ENCODE measurements at regions not wholly inside any gene's neighbourhood (a gene's known extent, or its start where the extent isn't known, plus 50 kb on each side); places are given as distances from the start of the nearest gene placed in this dataset.
"Not testable (repeated sequence)": the region's sequence is repeated elsewhere in the genome, so short reads cannot be mapped to it uniquely, and the experiment has no call there.

GRCh38 chr11:69950120-69950519 lies 128.0 kb upstream of the ANO1 start:
- peak; percentile 81 for DNase-seq (ENCODE audit: low spot score)

DNA sequence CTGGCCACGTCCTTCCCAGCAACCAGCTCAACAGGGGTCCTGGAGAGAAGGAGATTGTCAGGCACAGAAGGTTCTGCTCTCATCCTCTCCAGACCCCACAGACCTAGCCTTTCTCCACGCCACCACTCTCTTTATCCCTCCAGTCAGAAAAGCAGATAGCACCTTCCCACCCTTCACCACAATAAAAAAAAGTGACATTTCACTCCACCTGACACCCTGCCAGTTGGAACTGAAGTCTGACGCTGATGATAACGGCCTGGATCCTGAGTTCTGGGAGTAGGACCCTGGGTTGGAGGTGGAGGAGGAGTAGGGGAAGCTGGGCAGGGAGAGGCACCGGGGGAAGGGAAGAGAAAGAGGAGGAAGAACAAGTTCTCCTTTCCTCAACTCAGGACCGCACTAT lies 127.5 kb upstream of the ANO1 start:
- DNase-seq (ENCODE audit: low spot score), result peak; percentile 20

DNA sequence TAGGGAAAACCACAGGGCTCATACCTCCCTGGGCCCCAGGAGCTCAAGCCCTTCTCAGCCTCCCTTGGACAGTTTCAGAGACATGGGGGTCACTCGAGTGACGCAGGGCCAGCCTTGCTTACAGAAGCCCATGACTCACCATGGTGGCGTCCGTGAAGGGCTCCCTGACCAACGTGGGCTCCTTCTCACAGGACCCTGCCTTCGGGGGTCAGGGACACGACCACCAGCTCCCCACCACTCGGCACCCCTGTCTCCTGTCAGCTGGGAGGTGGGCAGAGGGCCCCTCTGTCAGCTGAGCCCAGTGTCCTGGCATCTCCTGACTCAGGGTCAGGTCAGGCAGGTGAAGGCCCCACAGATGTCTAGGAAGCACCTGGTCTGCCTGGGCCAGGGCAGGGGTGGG lies 126.3 kb upstream of the ANO1 start:
- DNase-seq (ENCODE audit: low spot score), result no peak

DNA sequence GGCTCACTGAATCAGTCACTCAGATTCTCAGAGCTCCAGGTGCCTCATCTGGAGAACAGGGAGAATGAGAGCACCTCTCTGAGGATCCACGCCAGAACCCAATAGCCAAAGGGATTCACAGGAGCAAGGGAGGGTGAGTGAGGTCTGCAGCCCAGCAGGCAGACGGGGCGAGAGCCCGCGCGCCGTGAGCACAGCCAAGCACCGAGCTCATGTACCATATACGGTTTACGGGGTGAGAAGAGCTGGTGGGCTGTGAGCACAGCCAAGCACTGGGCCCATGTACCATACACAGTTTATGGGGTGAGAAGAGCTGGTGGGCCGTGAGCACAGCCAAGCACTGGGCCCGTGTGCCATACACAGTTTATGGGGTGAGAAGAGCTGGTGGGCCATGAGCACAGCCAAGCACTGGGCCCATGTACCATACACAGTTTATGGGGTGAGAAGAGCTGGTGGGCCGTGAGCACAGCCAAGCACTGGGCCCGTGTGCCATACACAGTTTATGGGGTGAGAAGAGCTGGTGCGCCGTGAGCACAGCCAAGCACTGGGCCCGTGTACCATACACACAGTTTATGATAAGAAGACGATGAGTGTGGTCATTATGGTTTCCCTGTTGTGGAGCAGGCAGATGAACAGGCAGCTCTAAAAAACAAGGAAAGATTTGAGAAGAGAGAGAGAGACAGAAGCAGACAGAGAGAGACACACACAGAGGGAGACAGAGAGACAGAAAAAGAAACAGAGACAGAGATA lies 125.7 kb upstream of the ANO1 start:
- DNase-seq (ENCODE audit: low spot score), result not testable (repeated sequence)

- no peak for DNase-seq (ENCODE audit: low spot score)
Measured at GRCh38 chr11:69953356-69953755, 124.8 kb upstream of the ANO1 start.

DNA sequence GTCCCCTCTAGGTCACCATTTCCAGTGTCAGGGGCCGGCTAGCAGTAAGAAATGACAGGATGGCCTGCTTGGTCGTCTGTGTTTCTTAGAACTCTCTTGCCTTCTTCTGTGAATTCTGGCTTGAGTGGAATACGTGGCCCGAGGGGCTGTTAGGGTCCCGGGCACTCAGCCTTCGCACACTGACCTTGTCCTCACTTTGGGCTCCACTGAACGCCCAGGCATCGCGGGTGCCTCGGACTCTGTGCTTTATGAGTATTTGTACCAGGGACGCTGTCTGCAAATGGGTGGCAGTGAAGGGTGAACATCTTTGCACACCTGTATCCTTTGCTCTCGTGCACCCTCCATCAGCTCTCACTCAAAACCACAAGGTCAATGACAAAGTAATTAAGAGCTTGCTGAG lies 123.4 kb upstream of the ANO1 start:
- no peak for DNase-seq (ENCODE audit: low spot score)

DNA sequence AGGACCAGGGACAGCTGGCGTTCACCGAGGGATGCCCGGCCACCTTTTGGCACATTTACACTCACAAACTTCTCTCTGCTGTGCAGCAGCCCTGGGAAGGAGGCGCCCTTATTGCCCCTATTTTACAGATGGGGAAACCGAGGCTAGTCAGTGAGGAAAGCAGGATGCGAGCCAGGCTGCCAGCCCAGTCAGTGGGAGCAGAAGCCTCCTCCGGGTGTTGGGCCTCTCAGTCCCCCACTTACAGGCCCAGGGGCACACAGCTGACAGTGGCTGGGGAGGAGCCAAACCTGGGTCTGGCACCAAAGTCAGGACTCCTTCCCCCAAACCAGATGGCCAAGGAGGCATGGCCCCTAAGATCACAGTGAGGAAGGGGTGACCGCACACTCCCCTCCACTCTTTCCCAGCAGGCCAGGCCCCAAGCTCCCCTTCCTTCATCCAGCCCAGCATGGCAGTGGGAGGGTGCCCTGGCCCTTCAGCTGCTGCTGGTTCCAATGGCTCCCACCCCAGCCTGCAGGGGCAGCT lies 121.4 kb upstream of the ANO1 start:
- DNase-seq (ENCODE audit: low spot score), result no peak

DNA sequence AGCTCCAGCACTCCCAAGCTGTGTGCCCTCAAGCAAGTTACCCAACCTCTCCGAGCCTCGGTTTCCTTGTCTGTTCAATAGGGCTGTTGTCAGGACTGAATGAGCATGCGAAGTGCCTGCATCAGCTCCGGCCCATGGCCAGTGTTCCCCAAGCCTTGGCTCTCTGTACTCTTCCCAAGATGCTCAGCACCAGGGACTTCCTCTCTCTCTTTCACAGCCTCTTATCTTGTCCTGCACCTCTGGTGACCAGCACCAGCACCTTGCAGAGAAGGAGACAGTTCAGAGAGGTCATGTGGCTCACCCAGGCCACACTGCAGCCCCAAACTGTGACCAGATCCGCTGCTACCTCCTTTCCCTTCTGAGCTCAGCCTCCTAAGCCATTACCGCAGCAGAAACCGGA lies 120.3 kb upstream of the ANO1 start:
- no peak for DNase-seq (ENCODE audit: low spot score)

- DNase-seq (ENCODE audit: low spot score), result no peak
Measured at GRCh38 chr11:69958308-69958707, 119.8 kb upstream of the ANO1 start.

GRCh38 chr11:69959461-69959860 lies 118.7 kb upstream of the ANO1 start:
- DNase-seq (ENCODE audit: low spot score), result no peak

DNA sequence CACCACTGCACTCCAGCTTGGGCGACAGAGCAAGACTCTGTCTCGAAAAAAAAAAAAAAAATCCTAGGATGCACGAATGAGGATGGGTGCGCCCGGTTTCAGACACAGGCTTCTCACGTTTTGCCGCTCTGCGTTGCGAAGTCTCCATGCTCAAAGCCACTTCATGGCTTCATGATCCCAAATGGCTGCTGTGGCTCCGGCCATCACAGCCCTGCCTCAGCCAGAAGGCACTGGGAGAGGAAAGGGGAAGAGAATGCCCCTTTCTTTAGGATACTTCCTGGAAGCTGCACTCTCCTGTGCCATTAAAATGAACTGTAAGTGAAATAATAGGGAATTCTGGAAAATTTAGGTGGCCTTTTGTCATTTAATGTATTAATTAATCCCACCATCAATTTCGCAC lies 116.4 kb upstream of the ANO1 start:
- no peak for DNase-seq (ENCODE audit: low spot score)

DNA sequence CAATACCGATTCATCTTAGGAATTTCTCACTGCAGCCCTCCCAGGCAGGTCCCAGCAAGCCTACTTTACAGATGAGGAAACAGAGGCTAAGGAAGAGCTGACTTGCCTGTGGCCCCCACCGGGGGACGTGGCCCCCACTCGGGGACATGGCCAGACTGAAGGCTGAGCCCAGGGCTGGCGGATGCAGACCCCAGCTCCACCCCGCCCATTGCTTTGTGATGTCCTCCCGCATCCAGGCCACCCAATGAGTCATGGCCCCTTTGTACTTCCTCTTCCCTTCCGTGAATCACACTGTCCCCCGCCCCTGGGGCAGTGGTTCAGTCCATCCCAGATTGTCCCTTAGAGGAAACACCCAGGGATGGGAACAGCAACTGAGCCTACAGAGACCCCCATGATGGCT lies 116.0 kb upstream of the ANO1 start:
- peak; percentile 87 for DNase-seq (ENCODE audit: low spot score)

DNA sequence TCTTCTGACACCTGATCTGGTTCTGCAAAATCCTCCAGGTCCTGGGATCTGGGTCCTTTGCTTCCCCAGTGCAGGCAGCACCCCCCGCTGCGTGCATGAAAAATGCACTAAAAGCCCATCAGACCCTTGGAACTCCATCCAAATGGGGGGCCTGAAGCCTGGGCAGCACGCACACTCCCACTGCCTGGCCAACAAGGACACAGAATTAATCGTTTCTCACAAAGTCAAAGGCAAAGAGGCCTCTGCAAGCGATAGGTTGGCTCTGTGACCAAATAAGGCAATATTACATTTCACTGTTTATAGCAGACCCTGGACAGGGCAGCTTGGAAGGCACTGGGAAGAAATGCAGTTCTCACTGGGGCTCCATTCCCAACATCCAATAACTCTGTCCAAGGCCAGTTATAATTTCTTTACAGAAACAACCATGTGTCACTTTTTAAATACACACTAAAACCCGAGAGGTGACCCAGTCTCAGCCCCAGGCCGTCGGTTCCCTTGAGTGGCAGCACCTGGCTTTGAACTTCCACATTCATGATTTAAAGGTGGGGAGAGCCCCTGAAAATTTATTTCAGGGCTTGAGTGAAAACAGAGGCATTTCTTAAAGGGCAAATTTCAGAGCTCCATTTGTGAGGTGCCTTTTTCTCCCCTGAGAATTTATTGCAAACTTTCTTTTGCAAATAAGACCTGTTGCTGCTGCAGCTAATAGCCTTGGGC lies 114.4 kb upstream of the ANO1 start:
- DNase-seq (ENCODE audit: low spot score), result no peak

DNA sequence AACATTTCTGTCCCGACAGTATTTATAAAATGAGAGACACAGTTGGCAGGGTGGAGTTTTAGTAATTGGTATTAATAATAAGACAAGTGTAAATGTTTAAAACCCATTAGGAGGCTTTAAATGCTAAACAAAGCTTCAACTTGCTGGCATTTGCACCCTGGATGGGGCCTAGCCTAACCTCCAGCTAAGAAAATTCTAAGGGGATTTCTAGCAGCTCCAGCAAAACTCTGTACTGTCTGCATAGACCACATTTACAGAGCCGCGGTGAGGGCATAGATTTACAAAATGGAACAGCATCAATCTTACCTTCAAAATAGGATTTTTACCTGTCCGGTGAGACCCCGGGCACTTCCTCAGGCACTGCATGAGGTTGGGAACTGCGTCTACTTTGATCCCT lies 113.9 kb upstream of the ANO1 start:
- no peak for DNase-seq (ENCODE audit: low spot score)

DNA sequence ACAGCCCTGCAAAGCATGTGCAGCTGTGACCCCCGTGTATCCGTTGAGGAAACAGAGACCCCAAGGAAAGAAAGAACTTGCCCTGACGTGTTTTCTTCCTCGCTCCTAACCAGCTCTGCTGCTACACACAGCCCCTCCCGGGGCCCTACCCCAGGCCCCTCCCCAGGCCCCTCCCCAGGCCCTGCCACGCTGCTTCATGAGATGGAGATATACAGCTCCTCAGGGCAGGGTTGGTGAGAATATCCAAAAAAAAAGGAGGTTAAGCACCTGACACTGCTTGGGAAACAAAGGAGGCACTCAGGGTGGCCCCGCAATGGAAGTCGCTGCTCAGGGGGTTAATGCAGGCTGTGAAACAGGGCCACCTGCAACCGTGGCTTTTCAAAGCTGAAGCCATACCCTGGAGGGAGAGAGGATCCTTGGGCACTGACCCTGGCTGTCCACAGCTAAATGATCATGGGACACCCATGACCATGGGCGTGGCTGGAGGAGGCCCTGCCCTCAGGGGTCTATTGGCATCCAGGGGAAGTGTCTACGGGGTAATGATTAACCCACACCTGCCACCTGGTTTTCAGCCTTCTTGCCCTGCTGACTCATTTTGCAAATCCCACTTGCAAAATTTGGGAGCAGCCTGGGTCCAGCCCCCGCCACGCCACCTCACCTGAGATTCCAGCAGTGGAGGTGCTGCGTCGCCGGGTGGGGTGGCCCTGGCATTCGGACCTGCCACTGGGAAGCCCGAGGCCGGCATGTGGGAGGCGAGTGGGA lies 112.1 kb upstream of the ANO1 start:
- peak; percentile 21 for DNase-seq (ENCODE audit: low spot score)

GRCh38 chr11:69966583-69966835 lies 111.6 kb upstream of the ANO1 start:
- no peak for DNase-seq (ENCODE audit: low spot score)

- DNase-seq (ENCODE audit: low spot score), result no peak
Measured at GRCh38 chr11:69966910-69967483, 111.1 kb upstream of the ANO1 start.

- no peak for DNase-seq (ENCODE audit: low spot score)
Measured at GRCh38 chr11:69967484-69967883, 110.6 kb upstream of the ANO1 start.

- peak; percentile 73 for DNase-seq (ENCODE audit: low spot score)
Measured at GRCh38 chr11:69968396-69969347, 109.4 kb upstream of the ANO1 start.

- DNase-seq (ENCODE audit: low spot score), result peak; percentile 14
Measured at GRCh38 chr11:69969890-69970784, 108.0 kb upstream of the ANO1 start.

Measured in HT-29 (cell line).